ENCODE measurements at regions not wholly inside any gene's neighbourhood (a gene's known extent, or its start where the extent isn't known, plus 50 kb on each side); places are given as distances from the start of the nearest gene placed in this dataset.

- TF ChIP-seq EP300 (IDR thresholded peaks at IDR 0.05) = no peak
- no peak for TF ChIP-seq CTCF (IDR thresholded peaks at IDR 0.05)
- TF ChIP-seq POLR2A (IDR thresholded peaks at IDR 0.05) = no peak
- TF ChIP-seq POLR2AphosphoS5 (IDR thresholded peaks at IDR 0.05) = no peak
Measured at GRCh38 chr6:165096209-165096608, 213.2 kb downstream of the C6orf118 start.
